ENCODE measurements at regions not wholly inside any gene's neighbourhood (a gene's known extent, or its start where the extent isn't known, plus 50 kb on each side); places are given as distances from the start of the nearest gene placed in this dataset.
"Not testable (repeated sequence)": the region's sequence is repeated elsewhere in the genome, so short reads cannot be mapped to it uniquely, and the experiment has no call there.

GRCh38 chr3:182149594-182149993, 437.9 kb downstream of the SOX2 start:
- DNase-seq = no peak

DNA sequence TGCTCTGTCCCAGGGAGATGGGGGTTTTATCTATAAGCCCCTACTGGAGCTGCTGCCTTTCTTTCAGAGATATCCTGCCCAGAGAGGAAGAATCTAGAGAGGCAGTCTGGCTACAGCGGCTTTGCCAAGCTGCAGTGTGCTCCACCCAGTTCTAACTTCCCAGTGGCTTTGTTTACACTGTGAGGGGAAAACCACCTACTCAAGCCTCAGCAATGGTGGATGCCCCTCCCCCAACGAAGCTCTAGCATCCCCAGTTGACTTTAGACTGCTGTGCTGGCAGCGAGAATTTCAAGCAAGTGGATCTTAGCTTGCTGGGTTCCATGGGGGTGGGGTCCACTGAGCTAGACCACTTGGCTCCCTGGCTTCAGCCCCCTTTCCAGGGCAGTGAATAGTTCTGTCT, 444.6 kb downstream of the SOX2 start:
- DNase-seq = not testable (repeated sequence)

GRCh38 chr3:182165234-182165633, 453.5 kb downstream of the SOX2 start:
- DNase-seq = no peak

DNA sequence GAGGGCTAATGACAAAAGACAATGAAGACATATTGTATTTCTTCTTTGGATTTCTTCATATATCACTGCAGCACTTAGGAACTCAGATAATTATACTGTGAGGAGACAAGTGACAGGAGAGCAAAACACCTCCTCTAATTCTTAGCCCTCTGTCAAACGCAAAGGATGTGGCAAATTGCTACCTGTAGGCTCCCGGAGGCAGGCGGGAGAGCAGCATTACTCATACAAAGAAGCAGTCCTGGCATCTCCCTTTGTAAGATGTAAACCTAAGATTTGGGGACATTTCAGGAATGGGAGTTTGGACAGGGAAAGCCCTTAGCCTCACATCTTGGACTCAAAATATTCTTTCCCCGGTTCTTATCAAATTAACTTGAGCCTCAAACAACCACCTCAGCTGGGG, 460.8 kb downstream of the SOX2 start:
- DNase-seq = no peak

GRCh38 chr3:182178488-182179200, 466.9 kb downstream of the SOX2 start:
- DNase-seq = no peak

DNA sequence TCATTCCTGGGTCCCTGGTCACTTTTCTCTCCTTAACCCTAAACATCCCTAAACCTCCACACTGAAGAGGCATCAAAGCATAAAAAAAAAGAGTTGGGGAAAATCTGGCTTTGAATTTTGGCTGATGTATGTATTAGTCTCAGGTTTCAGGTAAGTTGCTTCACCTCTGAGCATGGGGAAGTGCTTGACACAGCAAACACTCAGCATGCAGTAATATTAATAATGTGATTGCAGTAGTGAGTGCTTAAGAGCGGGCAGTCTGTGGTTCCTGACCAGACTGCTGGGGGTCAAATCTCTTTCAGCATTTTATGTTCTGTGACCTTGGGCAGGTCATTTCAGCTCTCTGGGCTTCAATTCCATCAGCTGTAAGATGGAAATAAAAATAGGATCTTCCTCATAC, 467.9 kb downstream of the SOX2 start:
- DNase-seq = no peak

GRCh38 chr3:182180654-182181385, 469.1 kb downstream of the SOX2 start:
- DNase-seq = no peak

DNA sequence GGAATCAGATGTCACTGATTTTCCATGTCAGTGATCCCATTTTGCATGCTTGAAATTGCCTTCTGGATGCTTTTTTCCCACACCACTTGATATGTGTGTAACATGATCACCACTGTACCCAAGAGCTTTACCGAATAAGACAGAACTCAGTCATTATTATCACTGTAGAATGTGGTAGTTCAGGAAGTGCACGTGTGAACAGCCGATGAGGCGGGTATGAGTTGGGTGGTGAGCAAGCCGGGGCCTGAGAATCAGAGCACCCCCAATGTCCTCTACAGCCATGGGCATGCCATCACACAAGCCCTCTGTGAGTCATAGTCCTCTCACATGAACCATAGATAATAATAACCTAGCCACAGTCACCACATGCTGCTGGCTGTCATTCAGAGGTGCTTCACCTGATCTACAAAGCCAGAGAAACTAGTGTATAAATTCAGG, 470.8 kb downstream of the SOX2 start:
- DNase-seq = no peak

GRCh38 chr3:182183716-182184430, 472.1 kb downstream of the SOX2 start:
- no peak for DNase-seq

DNA sequence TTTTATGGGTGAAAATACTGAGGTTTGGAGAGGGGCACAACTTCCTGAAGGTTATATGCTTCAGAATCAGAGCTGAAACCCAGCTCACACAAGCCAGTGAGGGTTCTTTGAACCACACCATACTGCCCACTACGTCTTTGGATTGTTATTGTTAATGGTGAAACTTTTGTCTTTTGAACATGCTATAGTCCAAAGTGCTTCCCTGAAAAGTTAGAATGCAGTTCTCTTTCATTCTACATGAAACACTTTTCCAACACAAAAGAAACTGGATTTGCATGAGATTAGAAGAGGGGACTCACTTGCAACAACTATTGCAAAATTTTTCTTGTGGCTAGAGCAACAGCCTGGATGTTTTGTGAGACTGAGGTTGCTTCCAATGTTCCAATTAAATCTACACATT, 473.6 kb downstream of the SOX2 start:
- DNase-seq = no peak

- no peak for DNase-seq
These were observed 478.3 kb downstream of the SOX2 start for GRCh38 chr3:182190056-182190455.

DNA sequence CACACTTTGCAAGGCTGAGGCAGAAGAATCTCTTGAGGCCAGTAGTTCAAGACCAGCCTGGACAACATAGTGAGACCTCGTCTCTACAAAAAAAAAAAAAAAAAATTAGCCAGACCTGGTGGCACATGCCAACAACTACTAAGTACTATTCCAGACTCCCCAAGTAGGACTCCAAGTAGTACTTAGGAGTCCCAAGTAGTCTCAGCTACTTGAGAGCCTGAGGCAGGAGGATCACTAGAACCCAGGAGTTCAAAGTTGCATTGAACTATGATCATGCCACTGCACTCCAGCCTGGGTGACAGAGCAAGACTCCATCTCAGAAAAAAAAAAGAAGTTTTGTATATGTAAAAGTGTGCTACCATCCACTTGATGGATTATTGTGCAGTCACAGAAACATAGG, 486.6 kb downstream of the SOX2 start:
- DNase-seq = no peak

- DNase-seq = no peak
These were observed 489.9 kb downstream of the SOX2 start for GRCh38 chr3:182201456-182202168.

GRCh38 chr3:182212479-182213076, 500.9 kb downstream of the SOX2 start:
- no peak for DNase-seq

- no peak for DNase-seq
These were observed 502.7 kb downstream of the SOX2 start for GRCh38 chr3:182214416-182214815.

DNA sequence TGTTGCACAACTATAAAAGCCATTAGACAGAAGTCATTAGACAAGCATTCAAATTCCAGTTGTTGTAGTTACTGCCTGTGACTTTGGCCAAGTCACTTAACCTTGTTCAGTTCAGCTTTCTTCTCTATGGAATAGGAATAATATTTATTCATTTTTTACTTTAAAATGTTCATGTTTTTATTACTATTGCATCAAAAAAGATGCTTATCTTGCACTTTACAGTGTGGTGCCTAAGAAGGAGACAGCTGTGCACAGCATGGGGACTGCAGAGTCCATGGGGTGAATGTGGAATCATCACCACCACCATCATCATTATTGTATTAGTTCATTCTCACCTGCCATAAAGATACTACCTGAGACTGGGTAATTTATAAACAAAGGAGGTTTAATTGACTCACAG, 504.2 kb downstream of the SOX2 start:
- no peak for DNase-seq

GRCh38 chr3:182216311-182216970, 504.7 kb downstream of the SOX2 start:
- no peak for DNase-seq

DNA sequence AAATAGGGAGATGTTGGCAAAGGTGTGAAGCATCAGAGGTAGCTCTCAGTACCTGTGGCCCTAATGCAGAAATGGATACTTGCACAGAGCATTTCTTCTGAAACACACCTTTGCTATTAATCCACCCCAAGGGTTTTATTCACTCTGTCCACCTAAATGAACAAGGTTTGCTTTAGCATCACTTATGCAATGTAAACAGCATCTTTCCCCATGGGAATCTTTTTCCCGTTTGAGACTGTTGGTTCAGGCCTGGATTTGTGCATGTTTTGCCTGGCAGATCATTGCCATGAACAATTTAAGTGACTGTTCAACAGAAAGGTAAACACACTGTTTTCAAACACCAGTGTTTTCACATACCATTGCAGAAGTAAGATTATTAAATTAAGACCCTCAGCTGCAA, 508.3 kb downstream of the SOX2 start:
- DNase-seq = no peak

- DNase-seq = no peak
These were observed 508.7 kb downstream of the SOX2 start for GRCh38 chr3:182220471-182220870.

- DNase-seq = no peak
These were observed 515.3 kb downstream of the SOX2 start for GRCh38 chr3:182226995-182227394.

GRCh38 chr3:182233405-182233804, 521.7 kb downstream of the SOX2 start:
- no peak for DNase-seq

- no peak for DNase-seq
These were observed 522.2 kb downstream of the SOX2 start for GRCh38 chr3:182233957-182234356.
